ENCODE measurements at regions not wholly inside any gene's neighbourhood (a gene's known extent, or its start where the extent isn't known, plus 50 kb on each side); places are given as distances from the start of the nearest gene placed in this dataset.

- intact Hi-C loops (cut with DNase I; ENCODE audit: low total_unique reads): no loop called here
- TF ChIP-seq EP300 (IDR thresholded peaks at IDR 0.05): no peak
- no peak for TF ChIP-seq POLR2A (IDR thresholded peaks at IDR 0.05)
- H3K9me3 ChIP-seq: no peaks in the 10 kb centered on the region
- H3K4me1 ChIP-seq: no peaks in the 10 kb centered on the region
- H3K4me3 ChIP-seq: no peak overlapping the region
- no peak for DNase-seq
- H3K36me3 ChIP-seq: no peaks in the 10 kb centered on the region
- H3K27me3 ChIP-seq: no peaks in the 10 kb centered on the region
- H3K27ac ChIP-seq: no peak overlapping the region
Measured at GRCh38 chr11:42034826-42035225, 575.4 kb upstream of the LRRC4C start.

DNA sequence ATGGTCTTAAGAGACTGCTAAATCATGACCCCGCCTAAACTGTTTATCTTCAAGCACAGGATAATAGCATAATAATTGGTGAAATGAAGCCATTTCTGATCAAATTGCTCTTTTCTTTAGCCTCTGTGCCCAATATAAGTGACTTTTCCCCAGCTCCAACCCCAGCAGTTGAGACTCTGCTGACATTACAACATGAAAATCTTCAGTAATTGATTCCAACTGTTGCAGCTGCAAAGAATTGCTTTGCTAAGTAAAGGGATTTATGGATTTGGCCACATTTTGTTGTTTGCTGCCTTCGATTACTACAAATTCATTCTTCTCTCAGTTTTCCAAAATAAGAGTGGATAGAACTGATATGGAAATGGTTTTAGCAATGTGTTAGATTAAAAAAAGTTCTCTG lies 576.7 kb upstream of the LRRC4C start:
- Histone ChIP-seq H3K27ac (no peak overlapping the region), H3K36me3 (no peaks in the 10 kb centered on the region), H3K9me3 (no peaks in the 10 kb centered on the region), H3K4me3 (no peak overlapping the region), H3K27me3 (no peaks in the 10 kb centered on the region), H3K4me1 (no peaks in the 10 kb centered on the region)
- WGBS, 5 donors: 72 to 87% (median 80%) methylated on average over 2 of the region's 2 CpGs
- no peak for DNase-seq
- intact Hi-C loops (cut with DNase I; ENCODE audit: low total_unique reads): no loop called here
- TF ChIP-seq EP300 (IDR thresholded peaks at IDR 0.05) (no peak), POLR2AphosphoS5 (IDR thresholded peaks at IDR 0.05) (no peak), POLR2A (IDR thresholded peaks at IDR 0.05) (no peak)
- TF ChIP-seq, protein P1, sequence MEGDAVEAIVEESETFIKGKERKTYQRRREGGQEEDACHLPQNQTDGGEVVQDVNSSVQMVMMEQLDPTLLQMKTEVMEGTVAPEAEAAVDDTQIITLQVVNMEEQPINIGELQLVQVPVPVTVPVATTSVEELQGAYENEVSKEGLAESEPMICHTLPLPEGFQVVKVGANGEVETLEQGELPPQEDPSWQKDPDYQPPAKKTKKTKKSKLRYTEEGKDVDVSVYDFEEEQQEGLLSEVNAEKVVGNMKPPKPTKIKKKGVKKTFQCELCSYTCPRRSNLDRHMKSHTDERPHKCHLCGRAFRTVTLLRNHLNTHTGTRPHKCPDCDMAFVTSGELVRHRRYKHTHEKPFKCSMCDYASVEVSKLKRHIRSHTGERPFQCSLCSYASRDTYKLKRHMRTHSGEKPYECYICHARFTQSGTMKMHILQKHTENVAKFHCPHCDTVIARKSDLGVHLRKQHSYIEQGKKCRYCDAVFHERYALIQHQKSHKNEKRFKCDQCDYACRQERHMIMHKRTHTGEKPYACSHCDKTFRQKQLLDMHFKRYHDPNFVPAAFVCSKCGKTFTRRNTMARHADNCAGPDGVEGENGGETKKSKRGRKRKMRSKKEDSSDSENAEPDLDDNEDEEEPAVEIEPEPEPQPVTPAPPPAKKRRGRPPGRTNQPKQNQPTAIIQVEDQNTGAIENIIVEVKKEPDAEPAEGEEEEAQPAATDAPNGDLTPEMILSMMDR (IDR thresholded peaks at IDR 0.05): no peak

- intact Hi-C loops (cut with DNase I; ENCODE audit: low total_unique reads): no loop called here
- Histone ChIP-seq H3K36me3 (no peaks in the 10 kb centered on the region), H3K9me3 (peaks cover 0 to 10% (median 3%) of the 10 kb centered on the region in 4 donors), H3K27ac (no peak overlapping the region), H3K4me3 (no peak overlapping the region), H3K27me3 (no peaks in the 10 kb centered on the region), H3K4me1 (no peaks in the 10 kb centered on the region)
- TF ChIP-seq POLR2A (IDR thresholded peaks at IDR 0.05) (no peak), POLR2AphosphoS5 (IDR thresholded peaks at IDR 0.05) (no peak), EP300 (IDR thresholded peaks at IDR 0.05) (no peak)
- TF ChIP-seq, protein P1 (IDR thresholded peaks at IDR 0.05): no peak
- no peak for DNase-seq
Measured at GRCh38 chr11:42043312-42043711, 583.9 kb upstream of the LRRC4C start.

DNA sequence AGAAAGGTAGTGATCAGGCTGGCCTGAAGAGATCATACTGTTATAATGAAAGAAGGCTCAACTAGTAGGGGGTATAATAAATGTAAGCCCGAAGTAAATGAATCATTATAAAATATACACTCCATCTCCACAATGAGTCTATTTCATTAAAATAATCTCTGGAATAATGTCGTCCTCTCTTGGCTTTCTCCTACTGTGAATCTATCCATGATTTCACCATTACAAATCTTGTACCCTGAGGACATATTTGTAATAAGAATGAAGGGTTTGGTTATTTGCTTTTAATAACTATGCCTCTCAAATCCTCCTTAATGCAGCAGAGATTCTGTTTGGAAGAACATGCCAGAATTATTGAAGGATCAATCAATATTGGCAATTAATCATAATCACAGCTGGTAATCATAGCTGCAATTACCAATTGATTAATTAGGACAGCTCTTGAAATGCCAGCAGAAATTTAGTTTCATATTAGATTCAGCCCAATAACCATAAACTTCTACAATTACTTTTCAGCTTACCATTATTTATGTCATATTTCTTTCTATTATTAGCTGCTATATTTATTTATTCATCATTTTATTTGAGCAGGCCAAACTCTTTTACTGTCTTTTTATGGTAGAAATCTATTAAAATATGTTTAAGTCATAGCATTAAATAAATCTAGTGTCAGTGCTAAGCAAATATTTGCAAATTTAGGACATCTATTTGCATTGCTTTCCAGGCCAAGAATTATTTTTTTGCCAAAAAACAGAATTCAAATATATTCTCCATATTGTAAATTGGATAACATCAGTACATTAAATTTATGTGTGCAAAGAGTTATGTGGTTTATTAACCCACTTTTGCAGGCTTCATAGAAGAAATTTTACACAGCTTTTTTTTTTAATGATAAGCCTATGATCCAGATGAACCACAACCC lies 588.4 kb upstream of the LRRC4C start:
- H3K27ac ChIP-seq: no peak overlapping the region
- WGBS, 5 donors: 58 to 85% (median 78%) methylated on average over 2 of the region's 2 CpGs
- no peak for TF ChIP-seq POLR2A (IDR thresholded peaks at IDR 0.05)
- no peak for TF ChIP-seq POLR2AphosphoS5 (IDR thresholded peaks at IDR 0.05)
- TF ChIP-seq, protein P1 (IDR thresholded peaks at IDR 0.05): no peak
- TF ChIP-seq EP300 (IDR thresholded peaks at IDR 0.05): no peak
- DNase-seq: no peak
- no peak overlapping the region for H3K4me3 ChIP-seq
- H3K27me3 ChIP-seq: no peaks in the 10 kb centered on the region
- H3K4me1 ChIP-seq: no peaks in the 10 kb centered on the region
- intact Hi-C loops (cut with DNase I; ENCODE audit: low total_unique reads): no loop called here
- peaks cover 0 to 10% (median 3%) of the 10 kb centered on the region in 4 donors for H3K9me3 ChIP-seq
- no peaks in the 10 kb centered on the region for H3K36me3 ChIP-seq

GRCh38 chr11:42049186-42049585 lies 589.7 kb upstream of the LRRC4C start:
- H3K9me3 ChIP-seq: peaks cover 0 to 9% (median 2%) of the 10 kb centered on the region in 4 donors
- TF ChIP-seq POLR2A (IDR thresholded peaks at IDR 0.05): no peak
- H3K36me3 ChIP-seq: no peaks in the 10 kb centered on the region
- intact Hi-C loops (cut with DNase I; ENCODE audit: low total_unique reads): no loop called here
- H3K4me1 ChIP-seq: no peaks in the 10 kb centered on the region
- no peak overlapping the region for H3K4me3 ChIP-seq
- no peaks in the 10 kb centered on the region for H3K27me3 ChIP-seq
- 50 to 91% (median 90%) methylated on average over 1 of the region's 1 CpG for WGBS, 5 donors
- peak in 1 of 2 donors; percentile 11 for DNase-seq
- H3K27ac ChIP-seq: no peak overlapping the region

All from stomach (tissue), 8 donors.